Gastroesophageal sphincter (tissue), 3 donors: ENCODE measurements at regions not wholly inside any gene's neighbourhood (a gene's known extent, or its start where the extent isn't known, plus 50 kb on each side); places are given as distances from the start of the nearest gene placed in this dataset.

Source experiments
- EP300 ChIP-seq: sonication (generic); formaldehyde crosslinking; IDR thresholded peaks from one replicate; pipeline ENCODE4 v1.6.1; 2017; ENCODE audit warnings: antibody characterized with exemption, mild to moderate bottlenecking
- POLR2A ChIP-seq, 2 donors: fragments of 450-650 bp; IDR thresholded peaks; one replicate each; pipeline ENCODE4 v1.6.1; 2017; ENCODE audit warnings: antibody characterized with exemption in 2 of 2, mild to moderate bottlenecking in 2 of 2, moderate library complexity in 1 of 2
- POLR2AphosphoS5 ChIP-seq: sonication (generic); formaldehyde crosslinking; IDR thresholded peaks from one replicate; pipeline ENCODE4 v1.6.1; 2017; ENCODE audit warnings: antibody characterized with exemption
- TF ChIP-seq, protein P1 (sequence below), 4 experiments: fragments of 200-600 bp in 2 of 4; fragments of 450-650 bp in 2 of 4; sonication (generic) in 1 of 4; IDR thresholded peaks; one replicate each; pipeline ENCODE4 v1.5.1; 2017 to 2019; ENCODE audit warnings: antibody characterized with exemption in 4 of 4, mild to moderate bottlenecking in 2 of 4, moderate library complexity in 2 of 4

DNA sequence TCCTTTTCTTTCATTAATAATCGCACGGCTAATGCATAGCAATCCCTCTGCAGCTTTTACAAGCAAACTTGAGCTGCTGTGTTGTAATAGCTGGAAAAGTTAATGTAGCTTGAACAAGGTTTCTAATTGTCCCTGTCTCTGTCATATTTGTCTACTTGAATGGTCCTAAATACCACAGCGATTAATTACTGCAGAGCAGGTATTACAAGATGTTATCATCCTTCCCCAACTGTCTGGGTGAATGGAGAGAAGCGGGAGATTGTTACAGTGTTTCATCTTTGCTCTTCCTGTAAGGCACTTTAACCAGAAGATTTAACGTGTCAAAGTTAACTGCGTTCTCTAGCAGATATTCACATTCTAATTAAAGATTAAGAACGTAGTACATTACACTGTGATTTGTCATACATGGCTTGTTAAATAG, 422.2 kb upstream of the POU3F3 start:
- TF ChIP-seq POLR2A (IDR thresholded peaks at IDR 0.05), result no peak
- TF ChIP-seq, protein P1, sequence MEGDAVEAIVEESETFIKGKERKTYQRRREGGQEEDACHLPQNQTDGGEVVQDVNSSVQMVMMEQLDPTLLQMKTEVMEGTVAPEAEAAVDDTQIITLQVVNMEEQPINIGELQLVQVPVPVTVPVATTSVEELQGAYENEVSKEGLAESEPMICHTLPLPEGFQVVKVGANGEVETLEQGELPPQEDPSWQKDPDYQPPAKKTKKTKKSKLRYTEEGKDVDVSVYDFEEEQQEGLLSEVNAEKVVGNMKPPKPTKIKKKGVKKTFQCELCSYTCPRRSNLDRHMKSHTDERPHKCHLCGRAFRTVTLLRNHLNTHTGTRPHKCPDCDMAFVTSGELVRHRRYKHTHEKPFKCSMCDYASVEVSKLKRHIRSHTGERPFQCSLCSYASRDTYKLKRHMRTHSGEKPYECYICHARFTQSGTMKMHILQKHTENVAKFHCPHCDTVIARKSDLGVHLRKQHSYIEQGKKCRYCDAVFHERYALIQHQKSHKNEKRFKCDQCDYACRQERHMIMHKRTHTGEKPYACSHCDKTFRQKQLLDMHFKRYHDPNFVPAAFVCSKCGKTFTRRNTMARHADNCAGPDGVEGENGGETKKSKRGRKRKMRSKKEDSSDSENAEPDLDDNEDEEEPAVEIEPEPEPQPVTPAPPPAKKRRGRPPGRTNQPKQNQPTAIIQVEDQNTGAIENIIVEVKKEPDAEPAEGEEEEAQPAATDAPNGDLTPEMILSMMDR (IDR thresholded peaks at IDR 0.05), result no peak
- no peak for TF ChIP-seq EP300
- TF ChIP-seq POLR2AphosphoS5, result peak; percentile 32
